GM18511 (cell line): ENCODE measurements at regions not wholly inside any gene's neighbourhood (a gene's known extent, or its start where the extent isn't known, plus 50 kb on each side); places are given as distances from the start of the nearest gene placed in this dataset.
"Not testable (repeated sequence)": the region's sequence is repeated elsewhere in the genome, so short reads cannot be mapped to it uniquely, and the experiment has no call there.

Experiments used
- ATAC-seq: cut with Tn5 transposase; IDR thresholded peaks from one replicate; pipeline ENCODE4 v1.9.1; 2021; ENCODE audit warnings: mild to moderate bottlenecking, moderate library complexity; ENCODE audit not compliant: unreplicated experiment

- no peak for ATAC-seq
Observed at GRCh38 chr3:89742546-89742945, 635.1 kb downstream of the EPHA3 start.

GRCh38 chr3:89747541-89748278 lies 640.3 kb downstream of the EPHA3 start:
- not testable (repeated sequence) for ATAC-seq

- no peak for ATAC-seq
Observed at GRCh38 chr3:89762405-89762804, 655.0 kb downstream of the EPHA3 start.

- no peak for ATAC-seq
Observed at GRCh38 chr3:89783341-89783927, 676.0 kb downstream of the EPHA3 start.

- ATAC-seq = no peak
Observed at GRCh38 chr3:89787485-89787884, 680.1 kb downstream of the EPHA3 start.

- ATAC-seq = no peak
Observed at GRCh38 chr3:89787979-89788378, 680.6 kb downstream of the EPHA3 start.

GRCh38 chr3:89795506-89795905 lies 688.1 kb downstream of the EPHA3 start:
- ATAC-seq = no peak

GRCh38 chr3:89802881-89803280 lies 695.5 kb downstream of the EPHA3 start:
- ATAC-seq = no peak

GRCh38 chr3:89803711-89804110 lies 696.3 kb downstream of the EPHA3 start:
- ATAC-seq = no peak

- ATAC-seq = no peak
Observed at GRCh38 chr3:89806166-89806565, 698.7 kb downstream of the EPHA3 start.

GRCh38 chr3:89808680-89809197 lies 701.3 kb downstream of the EPHA3 start:
- no peak for ATAC-seq

GRCh38 chr3:89813500-89813899 lies 706.1 kb downstream of the EPHA3 start:
- ATAC-seq = no peak

- ATAC-seq = no peak
Observed at GRCh38 chr3:89841041-89841440, 733.6 kb downstream of the EPHA3 start.

- no peak for ATAC-seq
Observed at GRCh38 chr3:89845053-89845452, 737.6 kb downstream of the EPHA3 start.

GRCh38 chr3:89847955-89848354 lies 740.5 kb downstream of the EPHA3 start:
- no peak for ATAC-seq

- no peak for ATAC-seq
Observed at GRCh38 chr3:89851974-89852621, 744.7 kb downstream of the EPHA3 start.

- ATAC-seq = no peak
Observed at GRCh38 chr3:89859757-89860156, 752.3 kb downstream of the EPHA3 start.

GRCh38 chr3:89867286-89867685 lies 759.9 kb downstream of the EPHA3 start:
- ATAC-seq = no peak

- ATAC-seq = no peak
Observed at GRCh38 chr3:89876116-89876515, 768.7 kb downstream of the EPHA3 start.

- no peak for ATAC-seq
Observed at GRCh38 chr3:89877230-89877629, 769.8 kb downstream of the EPHA3 start.

GRCh38 chr3:89889386-89889785 lies 782.0 kb downstream of the EPHA3 start:
- ATAC-seq = no peak

- no peak for ATAC-seq
Observed at GRCh38 chr3:89908711-89909213, 801.3 kb downstream of the EPHA3 start.
